Fibroblast of the aortic adventitia (primary cell): ENCODE measurements at regions not wholly inside any gene's neighbourhood (a gene's known extent, or its start where the extent isn't known, plus 50 kb on each side); places are given as distances from the start of the nearest gene placed in this dataset.

ENCODE experiments used
- DNase-seq: peaks from one replicate; pipeline ENCODE4 v3.0.0-alpha.2; 2010; ENCODE audit warnings: low read depth
- H3K4me3 ChIP-seq: 2 replicates; pipeline ENCODE4 v1.5.1; 2011; ENCODE audit warnings: low read depth, mild to moderate bottlenecking, control low read depth, low read length, moderate library complexity
- CTCF ChIP-seq: IDR thresholded peaks from 2 replicates; pipeline ENCODE4 v1.5.1; 2011; ENCODE audit warnings: mild to moderate bottlenecking, low read length, control low read depth, inconsistent platforms; ENCODE audit not compliant: insufficient read depth

GRCh38 chr1:112808861-112809684, 93.9 kb upstream of the PPM1J start:
- DNase-seq: peak; percentile 66
- no peak overlapping the region for H3K4me3 ChIP-seq
- peak; percentile 96 for TF ChIP-seq CTCF

- DNase-seq: no peak
- no peak for TF ChIP-seq CTCF
- H3K4me3 ChIP-seq: no peak overlapping the region
These were observed 92.9 kb upstream of the PPM1J start for GRCh38 chr1:112807999-112808398.

GRCh38 chr1:112807117-112807516, 92.0 kb upstream of the PPM1J start:
- DNase-seq: no peak
- no peak for TF ChIP-seq CTCF
- H3K4me3 ChIP-seq: no peak overlapping the region

DNA sequence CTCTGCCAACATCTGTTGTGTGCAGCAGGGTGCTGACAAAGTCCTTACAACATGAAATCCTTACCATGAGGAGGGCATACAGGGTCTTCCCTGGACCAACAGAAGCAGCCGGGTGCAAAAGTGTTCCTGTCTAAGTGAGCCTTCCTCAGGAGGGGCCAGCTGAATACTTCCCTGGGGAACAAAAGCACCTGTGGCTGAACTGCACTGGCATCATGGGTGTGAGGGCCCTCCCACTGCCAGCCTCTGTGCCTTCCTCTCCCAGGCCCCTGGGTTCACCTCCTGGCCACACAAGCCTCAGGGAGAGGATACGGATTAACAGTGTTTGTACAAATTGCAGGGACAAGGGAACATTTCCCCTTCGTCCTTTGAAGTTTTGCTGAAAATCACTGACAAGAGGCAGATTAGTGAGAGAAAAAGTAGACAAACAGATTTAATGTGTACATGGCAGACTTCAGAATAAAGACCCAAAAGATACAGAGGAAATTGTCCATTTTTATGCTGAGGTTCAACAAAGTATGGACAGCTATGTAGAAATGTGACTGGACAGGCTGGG, 91.0 kb upstream of the PPM1J start:
- no peak for TF ChIP-seq CTCF
- no peak overlapping the region for H3K4me3 ChIP-seq
- DNase-seq: no peak

DNA sequence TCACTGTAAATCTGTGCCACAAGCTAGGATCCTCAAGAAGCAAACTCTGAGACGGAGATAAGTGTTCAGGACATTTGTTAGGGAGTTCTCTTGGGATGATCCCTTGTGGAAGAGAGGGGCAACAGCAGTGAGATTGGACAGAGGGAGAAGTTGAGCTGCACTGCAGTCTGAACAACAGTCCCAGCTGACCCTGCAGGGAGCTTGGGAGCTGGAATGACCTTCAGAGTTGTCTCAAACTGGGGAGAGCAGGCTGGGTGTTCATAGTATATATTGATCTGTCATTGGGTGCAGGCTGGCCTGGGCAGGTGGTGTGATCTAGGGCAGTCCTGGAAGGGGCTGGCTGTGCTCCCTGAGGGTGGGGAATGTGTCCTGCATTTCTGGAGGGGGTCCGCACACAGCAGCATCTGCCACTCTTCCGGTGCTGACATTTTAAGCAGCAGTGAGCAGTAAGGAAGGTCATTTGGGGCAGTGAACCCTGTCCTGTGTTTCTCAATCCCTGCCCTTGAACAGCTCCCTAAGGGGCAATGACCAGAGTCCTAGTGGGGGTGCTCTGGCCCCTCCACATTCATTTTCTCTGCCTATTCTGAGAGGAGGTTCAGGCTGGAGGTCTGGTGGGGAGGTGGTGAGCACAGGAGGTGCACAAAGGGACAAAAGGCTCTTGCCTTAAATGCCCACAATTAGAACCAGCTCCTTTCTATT, 90.2 kb upstream of the PPM1J start:
- no peak for TF ChIP-seq CTCF
- no peak for DNase-seq
- H3K4me3 ChIP-seq: no peak overlapping the region

DNA sequence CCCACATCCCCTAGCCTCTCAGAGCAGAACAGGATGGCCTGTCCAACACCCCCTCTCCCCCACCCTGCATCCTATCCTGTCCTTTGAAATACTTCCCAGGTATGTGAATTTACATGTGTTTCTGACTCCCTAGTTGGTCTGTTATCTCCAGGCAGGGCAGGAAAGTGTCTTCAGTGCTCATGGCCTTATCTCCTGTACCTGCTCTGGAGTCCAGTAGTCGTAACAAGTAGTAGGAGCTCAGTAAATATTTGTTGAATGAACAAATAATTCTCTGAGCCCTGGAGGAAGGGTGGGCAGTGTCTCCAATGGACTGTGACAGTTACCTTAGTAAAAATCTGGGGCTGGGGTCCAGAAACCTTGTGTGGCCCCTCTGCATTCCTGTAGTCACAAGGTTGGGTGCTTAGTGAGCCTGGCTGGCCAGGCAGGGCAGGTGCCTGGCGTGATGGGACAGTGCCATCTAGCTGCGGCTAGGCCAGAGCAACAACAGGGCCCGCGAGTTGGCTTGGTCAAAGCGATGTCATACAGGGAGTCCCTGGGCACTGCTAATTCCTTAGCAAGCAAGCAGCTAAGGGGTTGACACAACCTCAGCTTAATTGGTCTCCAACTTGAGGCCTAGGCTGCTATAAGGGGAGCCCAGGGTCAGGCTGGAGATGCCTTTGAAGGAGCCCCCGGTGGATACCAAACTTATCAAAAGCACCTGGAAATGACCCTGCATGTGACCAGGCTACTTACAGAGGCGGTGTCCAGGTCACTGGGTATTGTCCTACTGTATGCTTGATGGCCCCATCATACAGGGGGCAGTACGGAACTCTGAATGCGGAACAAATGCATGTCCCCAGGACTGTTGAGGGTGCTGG, 89.0 kb upstream of the PPM1J start:
- TF ChIP-seq CTCF: peak; percentile 96

More for the DNA sequence above, 89.0 kb upstream of the PPM1J start:
- H3K4me3 ChIP-seq: no peak overlapping the region
- DNase-seq: peak; percentile 76
